ENCODE measurements at regions not wholly inside any gene's neighbourhood (a gene's known extent, or its start where the extent isn't known, plus 50 kb on each side); places are given as distances from the start of the nearest gene placed in this dataset.

DNA sequence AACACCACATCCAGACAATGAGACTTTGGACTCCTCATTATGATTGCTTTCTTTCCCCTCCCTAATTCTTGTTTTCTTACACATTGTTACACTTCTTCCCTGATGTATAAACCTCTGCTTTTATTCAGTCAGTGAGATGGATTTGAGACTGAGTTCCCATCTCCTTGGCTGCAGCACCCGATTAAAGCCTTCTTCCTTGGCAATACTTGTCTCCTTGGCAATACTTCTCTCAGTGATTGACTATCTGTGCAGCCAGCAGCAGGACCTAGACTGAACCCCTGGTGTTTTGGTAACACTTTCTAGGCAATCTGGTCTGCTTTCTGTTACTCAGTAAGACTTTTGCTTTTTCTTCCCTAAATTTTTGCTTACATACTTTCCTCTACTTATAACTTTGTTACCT, 492.8 kb upstream of the SMC2 start:
- no peak for TF ChIP-seq CTCF (IDR thresholded peaks at IDR 0.05; ENCODE audit: low read depth, low read length)
- TF ChIP-seq, protein P1, sequence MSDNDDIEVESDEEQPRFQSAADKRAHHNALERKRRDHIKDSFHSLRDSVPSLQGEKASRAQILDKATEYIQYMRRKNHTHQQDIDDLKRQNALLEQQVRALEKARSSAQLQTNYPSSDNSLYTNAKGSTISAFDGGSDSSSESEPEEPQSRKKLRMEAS (IDR thresholded peaks at IDR 0.05; ENCODE audit: low read depth, low read length) = no peak
- TF ChIP-seq POLR2A (IDR thresholded peaks at IDR 0.05; ENCODE audit: extremely low read depth, insufficient read length) = no peak
- no peak for TF ChIP-seq MYC (IDR thresholded peaks at IDR 0.05; ENCODE audit: low read depth, low read length)

Data from NB4 (cell line).